IPS DF 19.7 (cell line): ENCODE measurements at regions not wholly inside any gene's neighbourhood (a gene's known extent, or its start where the extent isn't known, plus 50 kb on each side); places are given as distances from the start of the nearest gene placed in this dataset.
A peak's percentile ranks its signal among the peaks of the same experiment; 100 is the strongest.
"Not testable (repeated sequence)": the region's sequence is repeated elsewhere in the genome, so short reads cannot be mapped to it uniquely, and the experiment has no call there.

Experiments used
- DNase-seq: peaks from one replicate; pipeline ENCODE4 v3.0.0-alpha.2; 2013; ENCODE audit warnings: low read depth, low spot score

DNA sequence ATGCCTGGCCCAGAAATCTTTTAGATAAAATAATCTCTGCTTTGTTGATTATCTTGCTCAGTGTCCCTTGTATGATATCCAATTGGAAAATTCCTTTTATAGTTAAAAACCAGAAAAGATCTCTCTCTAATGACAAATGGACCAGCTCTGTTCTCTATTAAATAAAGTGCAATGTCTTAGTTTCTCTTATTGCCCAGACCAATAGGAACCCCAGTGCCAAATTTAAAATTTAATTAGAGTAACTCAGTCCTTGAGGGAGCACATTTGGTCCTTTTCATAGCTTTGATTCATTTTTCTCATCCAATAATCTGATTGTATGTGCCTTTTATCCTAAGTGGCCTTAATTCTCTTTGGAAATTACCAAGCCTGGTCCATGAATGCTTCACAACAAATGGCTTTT lies 158.9 kb upstream of the FOXK1 start:
- no peak for DNase-seq

- no peak for DNase-seq
Observed at GRCh38 chr7:4523873-4524272, 158.2 kb upstream of the FOXK1 start.

DNA sequence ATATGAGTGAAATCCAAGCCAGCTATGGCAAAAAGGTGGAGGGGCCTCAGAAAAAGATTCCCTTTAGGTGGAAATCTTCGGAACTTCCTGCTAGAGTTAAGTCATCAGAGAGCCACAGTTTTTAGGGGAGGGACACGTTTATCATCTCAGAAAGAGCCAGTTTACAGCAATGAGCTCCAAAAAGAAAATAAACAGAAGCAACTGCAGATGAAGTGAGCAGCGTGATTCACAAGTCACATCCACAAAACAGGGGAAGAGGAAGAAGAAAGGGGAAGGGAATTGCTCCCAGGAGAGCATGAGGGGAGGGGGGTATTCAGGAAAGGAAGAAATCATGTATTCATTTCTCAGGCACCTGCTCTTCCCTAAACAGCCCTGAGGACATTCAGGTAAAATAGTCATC lies 156.2 kb upstream of the FOXK1 start:
- DNase-seq, result no peak

- DNase-seq, result no peak
Observed at GRCh38 chr7:4527988-4528636, 154.0 kb upstream of the FOXK1 start.

DNA sequence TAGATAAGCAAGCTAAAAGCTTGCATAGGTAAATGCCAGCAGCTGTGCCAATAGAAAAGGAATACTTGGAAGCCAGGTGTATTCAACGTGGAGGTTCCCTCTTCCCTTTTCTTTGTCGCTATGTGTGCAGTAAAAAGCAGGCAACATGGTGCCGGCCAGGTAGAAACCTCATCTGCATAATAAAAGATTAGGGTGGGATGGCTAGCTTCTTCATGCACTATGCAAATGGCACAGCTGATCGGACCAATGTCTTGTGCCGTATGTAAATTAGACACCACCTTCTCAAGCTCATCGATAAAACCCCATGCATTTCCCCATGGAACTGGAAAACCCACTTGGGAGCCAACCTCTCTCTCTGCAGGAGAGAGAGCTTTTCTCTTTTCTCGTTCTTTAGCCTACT lies 150.9 kb upstream of the FOXK1 start:
- DNase-seq, result no peak

DNA sequence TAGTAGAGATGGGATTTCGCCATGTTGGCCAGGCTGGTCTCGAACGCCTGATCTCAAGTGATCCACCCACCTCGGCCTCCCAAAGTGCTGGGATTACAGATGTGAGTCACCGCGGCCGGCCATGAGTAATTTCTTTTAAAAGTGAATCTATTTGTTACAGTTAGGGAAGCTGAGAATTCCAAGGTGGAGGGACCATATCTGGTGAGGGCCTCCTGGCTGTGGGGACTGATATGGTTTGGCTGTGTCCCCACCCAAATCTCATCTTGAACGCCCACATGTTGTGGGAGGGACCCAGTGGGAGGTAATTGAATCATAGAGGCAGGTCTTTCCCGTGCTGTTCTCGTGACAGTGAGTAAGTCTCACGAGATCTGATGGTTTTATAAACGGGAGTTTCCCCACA lies 148.8 kb upstream of the FOXK1 start:
- DNase-seq, result not testable (repeated sequence)

GRCh38 chr7:4549681-4550080 lies 132.4 kb upstream of the FOXK1 start:
- DNase-seq, result no peak

- no peak for DNase-seq
Observed at GRCh38 chr7:4550117-4550516, 132.0 kb upstream of the FOXK1 start.

DNA sequence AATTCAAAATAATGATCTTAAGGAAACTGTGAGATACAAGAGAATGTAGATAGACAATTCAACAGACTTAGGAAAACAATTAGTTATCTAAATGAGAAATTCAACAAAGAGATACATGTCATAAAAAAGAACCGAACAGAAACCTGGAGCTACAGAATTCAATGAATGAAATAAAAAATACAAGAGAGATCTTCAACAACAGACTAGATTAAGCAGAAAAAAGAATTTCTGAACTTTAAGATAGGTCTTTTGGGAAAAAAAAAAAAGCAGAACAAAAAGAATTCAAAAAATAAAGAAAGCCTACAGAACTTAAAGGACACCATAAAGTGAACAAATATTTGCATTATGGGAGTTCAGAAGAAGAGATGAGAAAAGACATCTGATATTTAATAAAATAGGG lies 129.1 kb upstream of the FOXK1 start:
- no peak for DNase-seq

DNA sequence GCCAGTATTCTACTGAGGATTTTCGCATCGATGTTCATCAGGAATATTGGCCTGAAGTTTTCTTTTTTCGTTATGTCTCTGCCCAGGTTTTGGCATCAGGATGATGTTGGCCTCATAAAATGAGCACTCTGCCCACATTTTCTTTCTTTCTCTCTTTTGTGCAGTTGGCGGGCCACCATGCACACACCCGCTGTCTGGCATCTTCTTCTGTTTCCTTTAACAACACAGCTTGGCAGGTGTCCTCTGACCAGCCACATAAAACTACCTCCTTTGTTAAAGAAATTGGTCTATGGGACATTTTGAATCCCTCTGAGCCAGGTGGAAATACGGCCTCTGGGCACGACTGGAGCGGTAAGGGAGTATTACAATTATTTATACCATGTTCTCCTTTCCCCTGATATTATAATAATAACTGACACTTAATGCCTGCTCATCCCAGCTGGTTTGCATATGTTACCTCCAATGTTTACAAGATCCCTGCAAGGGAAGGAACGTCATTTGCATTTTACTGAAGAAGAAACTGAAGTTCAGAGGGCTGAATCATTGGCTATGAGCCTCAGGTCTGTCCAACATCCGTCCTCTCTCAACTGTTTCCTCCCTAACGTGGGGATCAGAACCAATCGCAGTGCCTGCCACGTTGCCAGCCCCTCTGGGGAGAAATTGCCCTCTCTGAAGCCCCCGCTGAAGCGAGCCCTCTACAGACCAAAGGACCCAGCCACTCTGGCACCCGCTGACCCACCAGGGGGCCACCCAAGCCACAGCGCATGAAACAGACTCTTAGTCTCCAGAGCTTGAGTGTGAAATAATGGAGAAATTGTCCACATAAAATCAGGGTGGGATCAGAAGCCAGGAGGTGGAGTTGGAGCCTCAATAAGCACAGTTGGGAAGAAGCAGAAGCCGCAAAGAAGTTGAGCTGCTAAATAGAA lies 125.0 kb upstream of the FOXK1 start:
- no peak for DNase-seq

GRCh38 chr7:4561795-4562194 lies 120.3 kb upstream of the FOXK1 start:
- no peak for DNase-seq

DNA sequence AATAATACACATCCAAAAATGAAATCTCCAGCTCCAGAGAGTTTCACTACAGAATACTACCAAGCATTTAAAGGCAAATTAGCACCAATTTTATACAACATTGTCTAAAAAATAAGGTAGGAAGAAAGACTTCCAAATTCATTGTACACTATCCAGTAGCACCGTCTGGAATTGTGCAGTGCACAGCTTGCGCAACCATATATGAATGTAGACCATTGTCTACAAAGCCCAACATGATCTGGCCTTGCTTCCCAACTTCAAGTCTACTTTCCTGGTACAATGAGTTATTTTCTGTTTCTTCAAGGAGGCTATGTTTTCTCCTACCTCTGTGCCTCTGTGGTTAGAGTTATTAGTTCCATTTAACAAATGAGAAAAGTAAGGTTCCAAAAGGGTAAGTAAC lies 115.4 kb upstream of the FOXK1 start:
- DNase-seq, result no peak

GRCh38 chr7:4574851-4575250 lies 107.2 kb upstream of the FOXK1 start:
- DNase-seq, result no peak

DNA sequence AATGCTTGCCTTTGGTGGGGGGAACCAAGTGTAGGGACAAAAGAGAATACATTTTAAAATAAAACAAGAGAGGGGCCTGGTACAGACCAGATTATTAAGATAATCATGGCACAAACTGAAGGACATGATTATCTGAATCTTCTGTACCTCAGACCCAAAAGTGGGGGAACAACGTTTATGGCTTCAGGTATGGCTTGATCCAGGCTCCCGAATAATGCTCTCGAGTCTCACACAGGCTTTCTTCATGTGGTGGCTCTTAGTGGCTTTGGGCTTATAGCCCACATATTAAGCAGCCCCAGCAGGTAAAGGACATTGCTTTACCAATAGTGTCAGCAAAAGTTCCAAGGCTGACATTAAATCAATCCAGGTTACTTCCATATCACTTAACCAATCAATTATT lies 106.8 kb upstream of the FOXK1 start:
- no peak for DNase-seq

DNA sequence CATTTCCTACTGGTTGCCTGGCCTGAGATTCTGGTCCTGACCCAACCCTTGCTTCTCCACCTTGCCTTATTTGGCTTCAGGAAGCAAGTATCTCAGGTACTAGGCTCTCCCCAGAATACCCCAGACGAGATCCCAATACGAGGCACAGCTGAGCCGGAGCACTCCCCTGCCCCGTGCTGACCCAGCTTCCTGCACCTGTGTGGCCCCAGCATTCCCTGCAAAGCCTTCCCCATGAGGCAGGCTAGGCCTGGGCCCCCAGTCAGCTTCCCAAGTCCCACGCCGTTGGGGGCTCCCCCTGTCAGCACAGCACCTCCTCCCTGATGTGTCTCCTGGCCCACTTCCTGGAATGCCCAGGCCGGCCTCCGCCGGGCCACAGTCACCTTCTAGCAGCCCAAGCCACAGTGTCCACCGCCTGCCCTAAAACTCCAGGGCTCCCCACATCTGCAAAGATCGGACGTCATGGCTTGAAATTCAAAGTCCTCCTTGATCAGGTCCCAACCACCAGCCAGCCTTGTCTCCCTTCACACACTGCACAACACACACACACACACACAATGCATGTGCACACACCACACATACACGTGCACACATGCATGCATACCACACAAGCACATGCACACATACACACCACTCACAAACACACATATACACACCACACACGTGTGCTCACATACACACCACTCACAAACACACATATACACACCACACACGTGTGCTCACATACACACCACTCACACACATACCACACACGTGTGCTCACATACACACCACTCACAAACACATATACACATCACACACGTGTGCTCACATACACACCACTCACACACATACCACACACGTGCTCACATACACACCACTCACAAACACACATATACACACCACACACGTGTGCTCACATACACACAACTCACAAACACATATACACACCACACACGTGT lies 78.9 kb upstream of the FOXK1 start:
- DNase-seq, result no peak

DNA sequence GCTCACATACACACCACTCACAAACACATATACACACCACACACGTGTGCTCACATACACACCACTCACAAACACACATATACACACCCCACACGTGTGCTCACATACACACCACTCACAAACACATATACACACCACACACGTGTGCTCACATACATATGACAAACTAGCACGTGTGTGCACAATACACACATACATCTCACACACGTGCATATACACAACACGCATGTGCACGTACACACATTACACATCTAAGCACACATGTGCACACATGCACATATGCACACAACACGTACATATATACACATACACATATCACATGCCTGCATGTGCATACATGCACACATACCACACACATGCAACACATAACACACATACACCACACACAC lies 78.3 kb upstream of the FOXK1 start:
- DNase-seq, result no peak

DNA sequence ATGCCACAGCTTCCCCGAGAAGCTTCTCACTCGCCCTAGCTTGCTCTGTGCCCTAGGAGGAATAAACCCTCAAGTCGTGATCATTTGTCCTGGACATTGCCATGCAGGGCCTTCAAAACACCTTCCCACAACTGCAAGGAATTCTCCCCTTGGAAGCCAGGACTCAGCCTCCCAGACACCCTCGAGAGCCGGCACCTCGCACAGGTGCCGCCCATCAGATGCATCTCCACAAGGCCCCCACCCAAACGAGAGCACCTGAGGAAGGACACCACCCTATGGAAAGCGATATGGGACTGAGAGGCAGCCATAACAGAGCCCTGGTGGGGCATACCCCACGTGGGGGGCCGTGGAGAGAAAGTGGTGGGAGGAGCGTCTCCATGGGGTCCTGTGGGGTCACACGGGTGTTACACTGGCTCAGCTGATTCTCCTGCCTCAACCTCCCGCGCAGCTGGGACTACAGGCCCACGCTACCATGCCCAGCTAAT lies 77.6 kb upstream of the FOXK1 start:
- DNase-seq, result no peak

- DNase-seq, result no peak
Observed at GRCh38 chr7:4606797-4607196, 75.3 kb upstream of the FOXK1 start.

DNA sequence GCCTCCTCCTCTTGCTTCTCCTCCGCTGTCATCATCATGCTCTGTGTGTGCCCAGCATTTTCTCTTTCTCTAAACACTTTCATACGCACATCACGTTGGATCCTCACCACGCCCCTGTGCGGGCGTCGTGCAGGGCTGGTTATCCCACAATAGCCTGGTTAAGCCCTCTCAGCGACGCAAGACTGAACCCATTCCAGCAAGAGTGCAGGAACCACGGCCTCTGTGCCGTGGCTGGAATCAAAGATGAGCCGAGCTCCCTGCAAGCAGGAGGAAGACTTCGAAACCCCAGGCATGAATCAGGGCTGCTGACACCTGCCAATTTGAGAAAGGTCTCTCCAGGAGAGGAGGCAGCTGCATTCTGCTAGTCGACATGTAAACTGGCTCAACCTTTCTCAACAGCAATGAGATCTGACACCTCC lies 74.8 kb upstream of the FOXK1 start:
- DNase-seq, result no peak

DNA sequence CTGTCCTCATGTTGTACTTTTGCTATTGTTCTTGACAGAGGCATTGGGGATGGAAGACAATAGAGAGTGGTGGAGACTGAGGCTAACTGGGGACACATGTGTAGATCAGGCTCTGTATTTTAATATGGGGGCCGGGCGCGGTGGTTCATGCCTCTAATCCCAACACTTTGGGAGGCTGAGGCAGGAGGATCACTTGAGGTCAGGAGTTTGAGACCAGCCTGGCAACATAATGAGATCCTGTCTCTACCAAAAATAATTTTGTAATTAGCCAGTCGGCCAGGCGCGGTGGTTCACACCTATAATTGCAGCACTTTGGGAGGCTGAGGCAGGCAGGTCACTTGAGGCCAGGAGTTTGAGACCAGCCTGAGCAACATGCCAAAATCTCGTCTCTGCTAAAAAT lies 72.5 kb upstream of the FOXK1 start:
- not testable (repeated sequence) for DNase-seq

- peak; percentile 15 for DNase-seq
Observed at GRCh38 chr7:4610768-4611467, 71.2 kb upstream of the FOXK1 start.
